ENCODE measurements at regions not wholly inside any gene's neighbourhood (a gene's known extent, or its start where the extent isn't known, plus 50 kb on each side); places are given as distances from the start of the nearest gene placed in this dataset.
"Not testable (repeated sequence)": the region's sequence is repeated elsewhere in the genome, so short reads cannot be mapped to it uniquely, and the experiment has no call there.

DNA sequence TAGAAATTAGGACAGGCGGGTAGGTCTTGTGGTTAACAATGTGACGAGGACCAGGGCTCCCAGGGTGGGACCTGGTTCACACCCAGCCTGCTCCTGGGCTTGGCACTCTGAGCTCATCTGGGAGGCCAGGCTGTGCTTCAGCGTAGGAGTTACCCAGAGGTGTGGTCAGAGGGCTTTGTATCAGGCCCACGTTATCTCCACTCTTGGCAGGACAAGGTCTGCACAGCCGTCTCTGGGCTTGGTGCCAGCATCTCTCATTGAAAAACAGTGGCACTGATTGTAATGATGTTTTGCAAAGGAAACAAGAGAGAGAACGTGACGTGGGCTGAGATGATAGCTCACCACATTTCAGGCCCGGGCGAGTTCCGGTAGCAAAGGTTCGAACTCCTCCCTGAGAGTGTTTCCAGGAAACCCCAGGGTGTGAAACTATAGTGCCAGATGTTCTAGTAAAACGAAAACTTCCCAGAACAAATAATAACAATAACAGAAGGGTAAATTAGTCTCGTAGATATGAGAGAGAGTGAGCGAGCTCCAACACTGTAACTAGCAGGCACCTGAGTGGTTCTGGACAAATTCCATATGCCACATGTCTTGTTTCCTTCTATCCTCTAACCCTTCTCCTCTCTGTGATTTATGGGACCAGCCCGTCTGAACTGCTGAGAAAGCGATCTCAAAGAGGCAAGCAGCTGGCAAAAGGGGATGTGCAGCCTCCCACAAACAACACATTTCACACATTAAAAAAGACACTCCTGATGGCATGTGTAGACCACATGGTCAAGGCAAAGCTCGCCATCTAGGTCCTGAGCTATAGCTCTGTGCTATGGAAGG, 227.3 kb downstream of the KTN1 start:
- no peak for DNase-seq (ENCODE audit: low spot score)

GRCh38 chr14:55807881-55808379, 227.9 kb downstream of the KTN1 start:
- DNase-seq (ENCODE audit: low spot score), result no peak

DNA sequence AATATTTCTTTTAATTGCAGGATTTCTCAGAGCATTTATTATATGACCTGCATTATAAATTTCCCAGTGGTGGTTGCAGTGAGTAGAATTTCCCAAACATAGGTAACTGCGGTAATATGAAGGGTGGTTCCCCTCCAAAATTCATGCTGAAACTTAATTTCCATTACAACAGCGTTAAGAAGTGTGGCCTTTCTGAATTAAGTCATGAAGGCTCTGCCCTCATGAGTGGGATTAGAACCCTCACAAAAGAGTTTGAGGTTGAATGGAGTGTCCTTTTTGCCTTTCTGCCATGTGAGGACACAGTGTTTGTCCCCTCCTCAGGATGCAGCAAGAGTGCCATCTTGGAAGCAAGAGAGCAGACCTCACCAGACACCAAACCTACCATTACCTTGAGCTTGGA, 233.6 kb downstream of the KTN1 start:
- no peak for DNase-seq (ENCODE audit: low spot score)

DNA sequence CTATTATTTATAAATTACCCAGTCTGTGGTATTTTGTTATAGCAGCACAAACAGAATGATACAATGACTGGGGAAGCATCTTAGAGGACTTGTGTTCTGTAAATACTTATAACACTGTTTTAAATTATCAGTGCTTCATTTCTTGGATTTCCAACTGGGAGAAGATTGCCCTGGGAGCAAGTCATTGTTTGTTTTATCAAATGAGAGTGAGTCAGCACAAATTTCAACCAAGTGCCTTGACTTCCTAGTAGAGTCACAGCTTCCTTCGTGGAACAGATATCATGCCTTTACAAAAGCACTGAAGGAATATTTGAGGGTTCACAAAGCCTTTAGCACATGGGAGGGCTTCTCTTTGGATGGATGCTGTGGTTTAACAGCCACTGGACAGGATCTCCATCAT, 234.1 kb downstream of the KTN1 start:
- no peak for DNase-seq (ENCODE audit: low spot score)

DNA sequence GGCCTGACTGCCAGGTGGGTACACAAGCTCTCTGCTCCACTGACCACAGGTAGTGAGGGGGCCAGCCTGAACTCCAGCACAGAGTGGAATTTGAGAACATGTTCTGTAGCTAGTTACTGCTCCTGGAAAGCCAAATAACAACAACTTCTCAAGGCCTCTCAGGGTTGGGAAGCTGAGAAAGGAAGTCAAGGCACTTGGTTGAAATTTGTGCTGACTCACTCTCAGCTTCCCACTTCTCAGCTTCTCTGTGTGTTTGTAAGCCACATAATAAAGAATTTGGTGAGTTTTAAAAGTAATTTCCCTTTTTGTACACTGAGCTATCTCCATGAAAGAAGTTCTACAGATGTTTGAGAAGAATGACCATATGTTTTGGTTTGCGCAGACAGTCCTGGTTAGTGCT, 234.9 kb downstream of the KTN1 start:
- no peak for DNase-seq (ENCODE audit: low spot score)

- DNase-seq (ENCODE audit: low spot score), result no peak
Measured at GRCh38 chr14:55816225-55816624, 236.2 kb downstream of the KTN1 start.

GRCh38 chr14:55819610-55820304, 239.8 kb downstream of the KTN1 start:
- DNase-seq (ENCODE audit: low spot score), result no peak

DNA sequence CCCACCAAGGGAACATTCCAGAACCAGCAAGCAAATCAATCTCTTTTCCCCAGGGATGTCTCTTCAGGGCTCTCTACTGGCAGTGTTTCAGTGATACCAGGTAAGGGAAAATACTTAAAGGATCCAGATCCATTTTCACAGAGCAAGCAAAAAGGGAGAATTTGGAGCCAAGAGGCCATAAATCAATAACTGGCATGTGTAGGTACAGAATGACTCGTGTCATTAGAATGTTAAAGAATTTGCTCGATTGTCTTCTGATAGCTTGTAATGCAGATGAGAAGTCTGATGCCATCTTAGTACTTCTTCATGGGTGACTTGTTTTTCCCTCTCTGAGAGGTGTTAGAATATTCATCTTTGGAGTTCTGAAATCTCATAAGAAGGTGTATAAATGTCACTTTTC, 242.9 kb downstream of the KTN1 start:
- no peak for DNase-seq (ENCODE audit: low spot score)

DNA sequence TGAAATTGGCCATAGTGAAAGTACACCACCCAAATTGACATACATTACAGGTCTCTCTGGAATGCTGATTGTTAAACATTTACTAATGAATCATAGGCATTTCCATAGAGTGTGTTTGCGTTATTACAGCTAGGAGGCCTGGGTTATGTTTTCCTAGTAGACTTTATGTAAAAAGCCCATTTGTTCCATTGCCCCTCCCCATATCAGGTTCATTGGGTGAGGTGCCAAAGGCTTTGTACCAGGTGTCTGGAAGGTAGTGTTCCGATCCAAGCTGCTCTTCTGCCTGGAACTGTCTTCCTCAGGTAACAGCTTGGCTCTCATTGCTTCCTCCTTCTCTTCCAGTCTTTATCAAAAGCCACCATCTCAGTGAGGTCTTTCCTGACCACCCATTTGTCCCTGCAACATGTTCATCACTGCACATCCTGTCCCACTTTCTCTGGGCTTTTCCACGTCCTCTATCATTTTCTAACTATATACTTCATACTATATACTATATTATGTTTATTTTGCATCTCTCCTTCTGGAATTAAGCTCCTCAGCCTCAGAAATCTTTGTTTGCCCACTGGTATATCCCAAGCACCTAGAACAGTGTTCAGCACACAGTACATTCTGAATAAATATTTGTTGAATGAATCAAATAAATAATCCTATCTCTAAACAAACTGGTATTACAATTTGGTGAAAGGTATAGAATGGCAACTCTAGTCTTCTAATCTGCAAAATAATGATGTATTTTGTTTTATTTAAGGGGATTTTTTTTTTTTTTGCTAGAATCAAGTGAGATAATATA, 252.3 kb downstream of the KTN1 start:
- no peak for DNase-seq (ENCODE audit: low spot score)

DNA sequence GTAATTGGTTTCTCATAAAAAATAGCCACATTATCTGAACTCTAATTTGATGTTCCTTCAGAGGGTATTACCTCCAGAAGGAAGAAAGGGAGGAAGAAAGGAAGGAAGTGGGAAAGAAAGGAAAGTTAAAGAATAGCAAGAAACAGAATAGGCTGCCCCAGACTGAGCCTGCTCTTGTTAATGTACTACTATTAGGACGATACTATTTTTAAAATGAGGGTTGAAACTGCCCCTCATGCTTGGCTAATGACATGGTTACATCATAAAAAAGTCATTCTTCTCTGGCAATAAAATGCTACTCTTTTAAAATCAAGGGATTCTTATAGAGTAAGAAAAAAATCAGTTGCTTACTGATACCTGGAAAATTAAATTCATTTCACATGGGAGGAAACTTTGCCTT, 253.0 kb downstream of the KTN1 start:
- no peak for DNase-seq (ENCODE audit: low spot score)

DNA sequence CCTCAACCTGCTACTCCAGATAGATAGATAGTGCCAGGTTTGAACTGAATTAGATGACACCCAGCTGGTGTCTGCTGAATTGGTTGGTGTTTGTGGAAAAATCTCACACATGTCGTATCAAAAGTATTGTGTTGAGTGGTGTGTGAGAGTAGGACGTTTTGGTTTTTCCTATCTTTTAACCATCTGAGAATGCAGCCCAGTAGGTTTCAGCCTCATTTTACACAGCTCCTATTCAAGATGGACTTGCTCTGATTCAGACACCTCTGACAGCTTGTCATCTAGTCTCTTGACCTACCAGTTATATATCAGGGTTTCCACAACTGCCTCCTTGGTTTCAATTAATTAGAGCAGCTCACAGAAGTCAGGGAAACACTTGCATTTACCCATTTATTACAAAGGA, 254.4 kb downstream of the KTN1 start:
- DNase-seq (ENCODE audit: low spot score), result no peak

DNA sequence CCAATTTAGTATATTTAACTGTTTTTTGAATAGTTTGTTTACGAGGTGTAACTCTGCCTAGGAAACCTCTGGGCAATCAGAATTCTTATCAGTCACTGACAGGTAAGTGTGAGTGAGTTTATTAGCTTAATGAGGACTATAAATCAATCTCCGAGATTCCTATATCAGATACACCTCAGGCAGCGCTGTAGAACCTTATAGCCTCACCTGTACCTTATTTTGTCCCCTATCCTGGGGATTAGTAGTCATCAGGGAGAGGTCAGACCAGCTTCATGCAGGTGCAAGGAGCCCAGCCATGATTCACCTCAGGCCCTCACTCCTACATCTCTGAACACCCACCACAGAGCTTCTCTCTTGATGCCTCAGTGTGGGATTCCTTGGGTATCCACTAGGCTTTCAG, 256.0 kb downstream of the KTN1 start:
- no peak for DNase-seq (ENCODE audit: low spot score)

DNA sequence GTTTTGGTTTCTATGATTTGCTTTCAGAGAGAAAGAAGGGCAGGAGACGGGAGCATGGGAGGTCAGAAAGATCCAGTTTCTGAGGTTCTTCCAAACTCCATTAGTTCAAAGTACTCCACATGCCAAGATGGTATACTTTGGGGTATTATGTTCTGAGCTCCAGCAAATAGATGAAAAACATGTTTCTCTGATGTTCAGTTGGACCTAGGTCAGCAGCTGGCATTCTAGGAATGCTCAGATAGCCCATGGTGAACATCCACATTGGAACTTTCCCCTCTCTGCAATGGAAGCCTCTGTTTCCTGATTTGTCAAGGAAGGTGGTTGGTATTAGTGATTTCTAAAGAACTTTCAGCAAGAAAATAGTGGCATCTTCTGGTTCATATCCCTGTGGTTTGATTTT, 257.5 kb downstream of the KTN1 start:
- no peak for DNase-seq (ENCODE audit: low spot score)

DNA sequence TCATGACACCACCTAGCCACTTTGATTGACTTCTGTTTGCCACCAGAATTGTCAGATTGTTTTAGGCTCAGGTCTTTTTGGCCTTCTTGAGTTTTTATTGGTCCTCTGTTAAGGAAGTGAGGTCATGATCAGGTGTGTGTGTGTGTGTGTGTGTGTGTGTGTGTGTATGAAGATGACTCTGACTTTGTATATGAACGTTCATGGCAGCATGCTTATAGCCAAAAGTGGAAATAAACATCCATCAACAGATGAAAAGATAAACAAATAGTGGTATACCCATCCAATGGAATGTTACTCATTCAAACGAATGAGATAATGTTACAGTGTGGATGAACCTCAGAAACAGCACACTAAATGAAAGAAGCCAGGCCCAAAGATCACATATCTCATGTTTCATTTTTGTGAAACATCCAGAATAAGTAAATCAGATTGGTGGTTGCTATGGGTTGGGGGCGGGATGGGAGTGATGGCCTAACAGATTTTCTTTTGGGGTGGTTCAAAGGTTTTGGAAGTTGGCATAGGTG, 258.6 kb downstream of the KTN1 start:
- no peak for DNase-seq (ENCODE audit: low spot score)

DNA sequence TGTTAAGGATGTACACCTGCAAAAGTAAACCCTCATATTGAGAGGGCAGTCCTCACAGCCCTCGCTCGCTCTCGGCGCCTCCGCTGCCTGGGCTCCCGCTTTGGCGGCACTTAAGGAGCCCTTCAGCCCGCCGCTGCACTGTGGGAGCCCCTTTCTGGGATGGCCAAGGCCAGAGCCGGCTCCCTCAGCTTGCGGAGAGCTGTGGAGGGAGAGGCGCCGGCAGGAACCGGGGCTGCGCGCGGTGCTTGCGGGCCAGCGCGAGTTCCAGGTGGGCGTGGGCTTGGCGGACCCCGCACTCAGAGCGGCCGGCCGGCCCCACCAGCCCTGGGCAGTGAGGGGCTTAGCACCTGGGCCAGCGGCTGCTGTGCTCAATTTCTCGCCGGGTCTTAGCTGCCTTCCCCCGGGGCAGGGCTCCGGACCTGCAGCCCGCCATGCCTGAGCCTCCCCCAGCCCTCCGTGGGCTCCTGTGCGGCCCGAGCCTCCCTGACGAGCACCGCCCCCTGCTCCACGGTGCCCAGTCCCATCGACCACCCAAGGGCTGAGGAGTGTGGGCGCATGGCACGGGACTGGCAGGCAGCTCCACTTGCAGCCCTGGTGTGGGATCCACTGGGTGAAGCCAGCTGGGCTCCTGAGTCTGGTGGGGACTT, 259.4 kb downstream of the KTN1 start:
- not testable (repeated sequence) for DNase-seq (ENCODE audit: low spot score)

GRCh38 chr14:55840821-55841220, 260.8 kb downstream of the KTN1 start:
- DNase-seq (ENCODE audit: low spot score), result no peak

DNA sequence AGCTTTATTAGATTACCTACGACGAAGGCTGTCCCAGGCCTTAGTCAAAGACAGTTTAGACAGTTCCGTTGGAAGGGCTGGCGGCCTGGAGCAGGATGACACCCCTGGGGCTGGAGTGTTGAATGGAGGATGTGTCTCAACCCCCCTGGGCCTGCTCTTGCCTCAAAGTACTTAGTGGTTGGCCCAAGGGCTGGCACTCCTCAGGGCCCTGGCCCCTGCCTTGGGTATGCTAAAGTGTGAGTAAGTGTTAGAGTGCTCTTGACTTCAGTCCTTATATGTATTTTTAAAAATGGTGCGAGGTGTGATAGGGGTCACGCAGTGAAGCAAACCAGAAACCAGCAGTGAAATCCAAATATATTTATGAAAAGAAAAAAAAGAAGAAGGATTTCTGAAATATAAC, 261.6 kb downstream of the KTN1 start:
- no peak for DNase-seq (ENCODE audit: low spot score)

DNA sequence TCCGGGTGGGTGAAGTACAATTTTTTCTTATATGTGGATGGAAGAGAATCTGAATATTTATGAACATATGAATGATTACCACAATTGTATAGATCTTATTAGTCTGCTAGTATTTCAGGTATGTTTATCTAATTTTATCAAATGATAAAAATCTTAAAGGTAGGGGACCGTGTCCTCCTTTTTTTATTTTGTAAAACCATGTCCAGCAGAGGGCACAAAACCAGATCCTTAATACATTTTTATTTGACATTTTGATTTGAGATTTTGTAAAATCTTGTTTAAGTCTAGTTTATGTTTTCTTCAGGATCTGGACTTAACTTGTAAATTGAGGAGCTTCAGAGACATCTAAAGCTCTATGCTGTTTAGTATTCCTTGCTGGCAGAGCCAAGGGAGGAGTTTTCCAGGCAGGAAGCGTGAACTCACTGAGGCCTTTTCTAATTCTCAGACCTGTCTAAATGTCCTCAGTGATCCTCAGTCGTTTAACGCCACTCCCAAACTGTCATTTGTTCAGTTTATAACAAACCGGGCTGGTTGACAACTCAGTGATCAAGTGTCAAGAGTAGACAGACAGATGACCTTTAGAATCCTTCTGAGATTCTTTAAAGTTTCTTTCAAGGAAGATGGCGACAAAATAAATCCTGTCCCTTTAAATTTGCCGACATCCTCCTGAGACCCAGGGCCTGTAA, 263.9 kb downstream of the KTN1 start:
- no peak for DNase-seq (ENCODE audit: low spot score)

DNA sequence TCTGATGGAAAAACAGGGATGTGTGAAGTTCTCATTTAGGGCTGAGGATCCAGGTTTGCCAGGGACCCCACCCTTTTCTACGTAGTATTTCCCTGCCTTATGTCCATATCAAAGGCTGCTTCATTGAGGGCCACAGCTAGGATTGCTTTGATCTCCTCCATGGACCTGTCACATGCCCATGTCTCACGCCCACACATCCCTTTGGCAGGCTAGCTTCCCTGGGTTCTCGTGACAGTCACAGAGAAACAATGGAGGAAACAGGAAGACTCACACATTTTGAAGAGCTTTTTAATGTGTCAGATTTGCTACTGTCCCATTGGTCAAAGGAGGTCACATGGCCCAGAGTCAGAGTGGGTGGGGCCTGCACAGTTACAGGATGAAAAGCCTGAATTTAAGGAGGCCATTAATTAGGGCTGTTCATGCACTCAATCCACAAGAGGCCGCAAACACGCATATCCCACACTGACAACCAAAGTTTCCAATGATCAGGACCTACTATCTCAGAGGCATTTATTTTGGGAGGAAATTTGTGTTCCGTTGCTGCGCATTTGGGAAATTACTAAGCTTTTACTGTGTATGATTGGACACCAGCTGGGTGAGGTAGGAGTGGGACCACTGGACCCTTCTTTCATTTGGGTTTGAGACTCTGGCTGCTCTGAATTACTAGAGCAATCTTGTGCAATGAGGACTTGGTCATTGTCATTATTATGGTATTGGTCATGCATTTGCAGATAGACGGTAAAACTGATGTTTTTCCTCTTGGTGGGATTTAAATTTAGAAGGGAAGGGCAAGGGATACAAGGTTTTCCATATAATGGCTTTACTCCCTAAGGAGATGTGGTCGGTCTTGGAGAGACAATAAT, 266.2 kb downstream of the KTN1 start:
- DNase-seq (ENCODE audit: low spot score), result no peak

DNA sequence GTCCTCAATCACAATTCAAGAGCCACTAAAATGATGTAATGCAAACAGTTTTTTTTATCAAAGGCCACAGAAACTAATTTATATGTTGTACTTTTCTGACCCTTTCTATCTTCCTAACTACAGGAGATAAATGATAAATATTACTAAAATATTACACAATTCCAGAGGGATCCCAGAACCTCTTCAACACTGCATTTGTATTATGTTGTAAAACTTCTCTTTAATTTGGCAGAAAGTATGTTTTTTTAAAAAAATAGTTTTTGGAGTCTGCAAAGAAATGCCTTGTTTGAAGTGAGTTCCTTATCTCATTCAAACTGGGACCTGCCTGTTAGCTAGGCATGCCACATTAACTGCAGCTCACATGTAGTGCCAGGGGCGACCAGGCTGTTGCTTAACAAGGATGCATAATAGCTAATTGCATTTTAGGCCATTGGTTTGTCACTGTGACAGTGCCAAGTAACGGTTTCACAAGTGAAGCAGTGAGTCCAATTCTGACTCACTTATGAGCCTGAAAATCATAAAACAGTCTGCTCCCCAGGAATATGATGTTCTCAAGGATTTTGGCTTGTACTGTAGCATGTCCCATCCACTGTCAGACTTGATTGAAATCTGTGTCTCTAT, 266.9 kb downstream of the KTN1 start:
- DNase-seq (ENCODE audit: low spot score), result peak; percentile 64

Measured in AG08395 (cell line).